ENCODE measurements at regions not wholly inside any gene's neighbourhood (a gene's known extent, or its start where the extent isn't known, plus 50 kb on each side); places are given as distances from the start of the nearest gene placed in this dataset.

- H3K9ac ChIP-seq (ENCODE audit: low read length in 3 of 3), result no peak overlapping the region
- FAIRE-seq (no peak), DNase-seq (no peak)
- H3K4me3 ChIP-seq (ENCODE audit: low read length in 3 of 3), result no peak overlapping the region
- no peaks in the 10 kb centered on the region for H3K36me3 ChIP-seq (ENCODE audit: control insufficient read depth in 2 of 3, insufficient read depth in 3 of 3, low read length in 3 of 3)
- H3K27ac ChIP-seq (ENCODE audit: low read depth in 2 of 2, low read length in 2 of 2), result no peak overlapping the region
- intact Hi-C loops (cut with DNase I), result no loop called here
- H3K4me1 ChIP-seq (ENCODE audit: control insufficient read depth in 2 of 3, insufficient read depth in 2 of 3, low read depth in 1 of 3, low read length in 3 of 3), result no peaks in the 10 kb centered on the region
- H3K9me3 ChIP-seq (ENCODE audit: control insufficient read depth in 2 of 3, insufficient read depth in 1 of 3, low read length in 3 of 3), result no peaks in the 10 kb centered on the region
- TF ChIP-seq, protein P1, sequence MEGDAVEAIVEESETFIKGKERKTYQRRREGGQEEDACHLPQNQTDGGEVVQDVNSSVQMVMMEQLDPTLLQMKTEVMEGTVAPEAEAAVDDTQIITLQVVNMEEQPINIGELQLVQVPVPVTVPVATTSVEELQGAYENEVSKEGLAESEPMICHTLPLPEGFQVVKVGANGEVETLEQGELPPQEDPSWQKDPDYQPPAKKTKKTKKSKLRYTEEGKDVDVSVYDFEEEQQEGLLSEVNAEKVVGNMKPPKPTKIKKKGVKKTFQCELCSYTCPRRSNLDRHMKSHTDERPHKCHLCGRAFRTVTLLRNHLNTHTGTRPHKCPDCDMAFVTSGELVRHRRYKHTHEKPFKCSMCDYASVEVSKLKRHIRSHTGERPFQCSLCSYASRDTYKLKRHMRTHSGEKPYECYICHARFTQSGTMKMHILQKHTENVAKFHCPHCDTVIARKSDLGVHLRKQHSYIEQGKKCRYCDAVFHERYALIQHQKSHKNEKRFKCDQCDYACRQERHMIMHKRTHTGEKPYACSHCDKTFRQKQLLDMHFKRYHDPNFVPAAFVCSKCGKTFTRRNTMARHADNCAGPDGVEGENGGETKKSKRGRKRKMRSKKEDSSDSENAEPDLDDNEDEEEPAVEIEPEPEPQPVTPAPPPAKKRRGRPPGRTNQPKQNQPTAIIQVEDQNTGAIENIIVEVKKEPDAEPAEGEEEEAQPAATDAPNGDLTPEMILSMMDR (IDR thresholded peaks at IDR 0.05; ENCODE audit: borderline replicate concordance, extremely low read depth, insufficient read depth), result no peak
- no peaks in the 10 kb centered on the region for H3K27me3 ChIP-seq (ENCODE audit: control insufficient read depth, insufficient read depth, low read length)
These were observed 167.1 kb upstream of the DAB1 start for GRCh38 chr1:57590978-57591377.

- H3K27ac ChIP-seq (ENCODE audit: low read depth in 2 of 2, low read length in 2 of 2), result no peak overlapping the region
- H3K9ac ChIP-seq (ENCODE audit: low read length in 3 of 3), result no peak overlapping the region
- intact Hi-C loops (cut with DNase I), result no loop called here
- DNase-seq (no peak), FAIRE-seq (no peak)
- H3K4me3 ChIP-seq (ENCODE audit: low read length in 3 of 3), result no peak overlapping the region
- H3K36me3 ChIP-seq (ENCODE audit: control insufficient read depth in 2 of 3, insufficient read depth in 3 of 3, low read length in 3 of 3), result no peaks in the 10 kb centered on the region
- TF ChIP-seq, protein P1 (IDR thresholded peaks at IDR 0.05; ENCODE audit: borderline replicate concordance, extremely low read depth, insufficient read depth), result no peak
- no peaks in the 10 kb centered on the region for H3K4me1 ChIP-seq (ENCODE audit: control insufficient read depth in 2 of 3, insufficient read depth in 2 of 3, low read depth in 1 of 3, low read length in 3 of 3)
- H3K27me3 ChIP-seq (ENCODE audit: control insufficient read depth, insufficient read depth, low read length), result no peaks in the 10 kb centered on the region
- H3K9me3 ChIP-seq (ENCODE audit: control insufficient read depth in 2 of 3, insufficient read depth in 1 of 3, low read length in 3 of 3), result no peaks in the 10 kb centered on the region
These were observed 163.0 kb upstream of the DAB1 start for GRCh38 chr1:57586842-57587241.

DNA sequence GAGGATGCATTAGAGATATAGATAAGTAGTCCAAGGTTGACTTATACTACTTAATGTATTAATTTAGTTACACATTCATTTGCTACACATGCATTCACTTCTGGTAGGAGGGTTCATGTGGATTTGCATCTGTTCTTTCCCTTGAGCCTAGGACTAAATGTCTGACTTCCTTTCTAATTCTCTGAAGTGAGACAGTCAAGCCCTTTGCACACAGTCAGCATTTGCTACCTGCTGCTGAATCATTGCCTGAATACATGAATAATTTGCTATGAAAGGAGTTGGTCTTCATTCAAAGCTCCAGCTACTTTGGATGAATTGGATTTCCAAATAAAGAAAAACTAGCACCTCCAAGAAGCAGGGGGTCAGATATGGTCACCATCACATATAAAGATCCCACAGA, 154.8 kb upstream of the DAB1 start:
- DNase-seq, result no peak
- intact Hi-C loops (cut with DNase I), result no loop called here

DNA sequence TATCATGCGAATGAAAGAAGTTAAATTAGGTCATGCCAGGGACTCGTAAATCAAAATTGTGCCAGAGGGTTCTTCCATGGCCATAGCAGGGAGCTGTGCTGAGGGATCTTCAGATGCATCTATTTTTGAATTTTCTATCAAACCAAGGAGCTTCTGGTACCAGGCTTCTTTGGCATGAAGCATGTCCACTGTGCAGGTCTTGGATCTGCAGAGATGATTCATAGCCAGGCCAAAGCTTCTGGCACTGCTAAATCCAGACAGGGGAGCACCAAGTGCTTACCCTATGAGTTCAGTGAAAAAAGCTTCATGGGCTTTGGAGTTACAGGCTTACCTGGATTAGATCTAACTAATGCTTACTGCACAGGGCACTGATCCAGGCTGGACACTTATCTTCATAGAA, 154.2 kb upstream of the DAB1 start:
- Histone ChIP-seq H3K9ac (ENCODE audit: low read length in 3 of 3) (no peak overlapping the region), H3K9me3 (ENCODE audit: control insufficient read depth in 2 of 3, insufficient read depth in 1 of 3, low read length in 3 of 3) (no peaks in the 10 kb centered on the region), H3K27ac (ENCODE audit: low read depth in 2 of 2, low read length in 2 of 2) (no peak overlapping the region), H3K27me3 (ENCODE audit: control insufficient read depth, insufficient read depth, low read length) (no peaks in the 10 kb centered on the region), H3K4me3 (ENCODE audit: low read length in 3 of 3) (no peak overlapping the region), H3K4me1 (ENCODE audit: control insufficient read depth in 2 of 3, insufficient read depth in 2 of 3, low read depth in 1 of 3, low read length in 3 of 3) (no peaks in the 10 kb centered on the region), H3K36me3 (ENCODE audit: control insufficient read depth in 2 of 3, insufficient read depth in 3 of 3, low read length in 3 of 3) (no peaks in the 10 kb centered on the region)
- no peak for FAIRE-seq
- TF ChIP-seq, protein P1 (IDR thresholded peaks at IDR 0.05; ENCODE audit: borderline replicate concordance, extremely low read depth, insufficient read depth), result no peak
- intact Hi-C loops (cut with DNase I), result no loop called here
- DNase-seq, result no peak

More for the DNA sequence above, 154.8 kb upstream of the DAB1 start:
- FAIRE-seq, result no peak
- H3K4me3 ChIP-seq (ENCODE audit: low read length in 3 of 3), result no peak overlapping the region
- no peaks in the 10 kb centered on the region for H3K9me3 ChIP-seq (ENCODE audit: control insufficient read depth in 2 of 3, insufficient read depth in 1 of 3, low read length in 3 of 3)
- no peaks in the 10 kb centered on the region for H3K27me3 ChIP-seq (ENCODE audit: control insufficient read depth, insufficient read depth, low read length)
- no peaks in the 10 kb centered on the region for H3K36me3 ChIP-seq (ENCODE audit: control insufficient read depth in 2 of 3, insufficient read depth in 3 of 3, low read length in 3 of 3)
- TF ChIP-seq, protein P1 (IDR thresholded peaks at IDR 0.05; ENCODE audit: borderline replicate concordance, extremely low read depth, insufficient read depth), result no peak
- no peaks in the 10 kb centered on the region for H3K4me1 ChIP-seq (ENCODE audit: control insufficient read depth in 2 of 3, insufficient read depth in 2 of 3, low read depth in 1 of 3, low read length in 3 of 3)
- H3K27ac ChIP-seq (ENCODE audit: low read depth in 2 of 2, low read length in 2 of 2), result no peak overlapping the region
- H3K9ac ChIP-seq (ENCODE audit: low read length in 3 of 3), result no peak overlapping the region
